Mammary epithelial cell (primary cell): ENCODE measurements at regions not wholly inside any gene's neighbourhood (a gene's known extent, or its start where the extent isn't known, plus 50 kb on each side); places are given as distances from the start of the nearest gene placed in this dataset.

ENCODE experiments used
- CTCF ChIP-seq, 2 donors: IDR thresholded peaks in 1 of 2; conservative IDR thresholded peaks in 1 of 2; 2 replicates each; pipeline ENCODE4 v1.5.1; 2011 to 2012; ENCODE audit warnings: inconsistent platforms in 2 of 2, low read length in 2 of 2, mild to moderate bottlenecking in 2 of 2, control low read depth in 1 of 2, low read depth in 1 of 2; ENCODE audit not compliant: insufficient read depth in 1 of 2; ENCODE audit errors: extremely low read depth in 1 of 2
- EZH2 ChIP-seq: IDR thresholded peaks from 2 replicates; pipeline ENCODE4 v1.6.1; 2012; ENCODE audit warnings: low read length, inconsistent platforms, borderline replicate concordance

GRCh38 chr12:28032811-28033537, 60.4 kb upstream of the PTHLH start:
- TF ChIP-seq CTCF (conservative IDR thresholded peaks at IDR 0.05 in 1 of 2, IDR thresholded peaks at IDR 0.05 in 1 of 2; ENCODE audit: extremely low read depth in 1 of 2, insufficient read depth in 1 of 2, low read depth in 1 of 2, low read length in 2 of 2) (no peak), EZH2 (no peak)
